WTC11 (cell line): ENCODE measurements at regions not wholly inside any gene's neighbourhood (a gene's known extent, or its start where the extent isn't known, plus 50 kb on each side); places are given as distances from the start of the nearest gene placed in this dataset.
A peak's percentile ranks its signal among the peaks of the same experiment; 100 is the strongest.

ENCODE experiments used
- ATAC-seq: fragments of 200-7000 bp; cut with Tn5 transposase; 2 replicates; pipeline ENCODE4 v1.10.0; 2021; ENCODE audit warnings: mild to moderate bottlenecking, moderate library complexity
- CTCF ChIA-PET: fragments of 300-600 bp; sonication (Branson Sonifier 250); formaldehyde crosslinking; loops from one replicate; lab custom pipeline; 2021; ENCODE audit warnings: antibody characterized with exemption; lab: Charles Lee
- POLR2A ChIA-PET: fragments of 350-600 bp; sonication (Branson Sonifier 250); formaldehyde crosslinking; loops from one replicate; lab custom pipeline; 2021; ENCODE audit warnings: antibody characterized with exemption; lab: Charles Lee
- DNase-seq: peaks from one replicate; pipeline ENCODE4 v3.0.0; 2021; ENCODE audit warnings: low spot score
- H3K27ac Mint-ChIP-seq: 2 replicates; pipeline ENCODE4 v1.8.0; 2021; ENCODE audit warnings: mixed read lengths
- H3K27me3 Mint-ChIP-seq: 2 replicates; pipeline ENCODE4 v1.8.0; 2021; ENCODE audit warnings: low read depth, mild to moderate bottlenecking, moderate library complexity, mixed read lengths
- H3K36me3 Mint-ChIP-seq: 2 replicates; pipeline ENCODE4 v1.8.0; 2021; ENCODE audit warnings: mixed read lengths
- H3K4me1 Mint-ChIP-seq: 2 replicates; pipeline ENCODE4 v1.8.0; 2022; ENCODE audit warnings: mixed read lengths
- H3K4me3 Mint-ChIP-seq: 2 replicates; pipeline ENCODE4 v1.8.0; 2021; ENCODE audit warnings: mild to moderate bottlenecking, moderate library complexity, mixed read lengths
- H3K9me3 Mint-ChIP-seq: 2 replicates; pipeline ENCODE4 v1.8.0; 2021; ENCODE audit warnings: mixed read lengths
- AFF4 ChIP-seq: sonication (generic); formaldehyde crosslinking; IDR thresholded peaks from 2 replicates; pipeline ENCODE4 v1.8.1; 2023; ENCODE audit warnings: mild to moderate bottlenecking, missing genetic modification reagents, borderline replicate concordance
- ATF1 ChIP-seq: sonication (generic); formaldehyde crosslinking; IDR thresholded peaks from 2 replicates; pipeline ENCODE4 v1.8.1; 2023; ENCODE audit warnings: mild to moderate bottlenecking, moderate library complexity, missing genetic modification reagents
- ATF3 ChIP-seq: sonication (generic); formaldehyde crosslinking; conservative IDR thresholded peaks from 2 replicates; pipeline ENCODE4 v1.8.1; 2022; ENCODE audit warnings: mild to moderate bottlenecking, missing genetic modification reagents
- ATF6 ChIP-seq: sonication (generic); formaldehyde crosslinking; IDR thresholded peaks from 2 replicates; pipeline ENCODE4 v1.8.1; 2023; ENCODE audit warnings: mild to moderate bottlenecking, missing genetic modification reagents
- CTCF ChIP-seq: fragments of 200-600 bp; IDR thresholded peaks from 2 replicates; pipeline ENCODE4 v1.8.0; 2022; ENCODE audit warnings: antibody characterized with exemption
- FOXP1 ChIP-seq: sonication (generic); formaldehyde crosslinking; IDR thresholded peaks from 2 replicates; pipeline ENCODE4 v1.8.0; 2022; ENCODE audit warnings: missing genetic modification reagents, mild to moderate bottlenecking, moderate library complexity, borderline replicate concordance
- GTF2I ChIP-seq: fragments of 250-450 bp; sonication (Bioruptor Pico); conservative IDR thresholded peaks from 2 replicates; pipeline ENCODE4 v1.4.0; 2021; ENCODE audit warnings: mild to moderate bottlenecking
- MLX ChIP-seq: sonication (generic); formaldehyde crosslinking; IDR thresholded peaks from 2 replicates; pipeline ENCODE4 v1.8.1; 2023; ENCODE audit warnings: mild to moderate bottlenecking, missing genetic modification reagents, moderate library complexity
- MXD4 ChIP-seq: fragments of 250-450 bp; sonication (Bioruptor Pico); IDR thresholded peaks from 2 replicates; pipeline ENCODE4 v1.8.0; 2021; ENCODE audit warnings: mild to moderate bottlenecking, moderate library complexity, borderline replicate concordance
- NFATC4 ChIP-seq: fragments of 250-450 bp; sonication (Bioruptor Pico); IDR thresholded peaks from 2 replicates; pipeline ENCODE4 v1.9.0; 2021; ENCODE audit warnings: mild to moderate bottlenecking
- NFYB ChIP-seq: sonication (generic); formaldehyde crosslinking; conservative IDR thresholded peaks from 2 replicates; pipeline ENCODE4 v1.8.0; 2022; ENCODE audit warnings: low read depth, missing genetic modification reagents
- NR3C1 ChIP-seq: sonication (generic); formaldehyde crosslinking; conservative IDR thresholded peaks from 2 replicates; pipeline ENCODE4 v1.8.1; 2023; ENCODE audit warnings: low read depth, mild to moderate bottlenecking, missing genetic modification reagents
- SP1 ChIP-seq: sonication (generic); formaldehyde crosslinking; conservative IDR thresholded peaks from 2 replicates; pipeline ENCODE4 v1.8.1; 2022; ENCODE audit warnings: missing genetic modification reagents
- ZSCAN18 ChIP-seq: fragments of 250-450 bp; sonication (Bioruptor Pico); IDR thresholded peaks from 2 replicates; pipeline ENCODE4 v2.1.2; 2022; ENCODE audit warnings: mild to moderate bottlenecking, moderate library complexity

- ATAC-seq: peak; percentile 97
- no peak for TF ChIP-seq SP1
- TF ChIP-seq CTCF: 0 out of 2 replicates have a peak, but pooled peaks have one; percentile 24
- POLR2A ChIA-PET: no interaction called here
- CTCF ChIA-PET: no interaction called here
- DNase-seq: peak; percentile 28
- H3K27ac Mint-ChIP-seq: no peak overlapping the region
- H3K4me1 Mint-ChIP-seq: no peaks in the 10 kb centered on the region
- H3K27me3 Mint-ChIP-seq: no peaks in the 10 kb centered on the region
- no peaks in the 10 kb centered on the region for H3K36me3 Mint-ChIP-seq
- no peaks in the 10 kb centered on the region for H3K9me3 Mint-ChIP-seq
- H3K4me3 Mint-ChIP-seq: no peak overlapping the region
Measured at GRCh38 chr1:79852004-79852403, 845.5 kb upstream of the ADGRL4 start.

GRCh38 chr1:79849388-79849787 lies 842.9 kb upstream of the ADGRL4 start:
- ATAC-seq (no peak), DNase-seq (no peak)
- Mint-ChIP-seq H3K27ac (no peak overlapping the region), H3K9me3 (no peaks in the 10 kb centered on the region), H3K4me3 (no peak overlapping the region), H3K36me3 (no peaks in the 10 kb centered on the region), H3K27me3 (no peaks in the 10 kb centered on the region), H3K4me1 (peaks cover 2% of the 10 kb centered on the region; the same call in 1 of the 2 replicates)
- TF ChIP-seq GTF2I (CRISPR knock-in tag): no peak
- TF ChIP-seq FOXP1: no peak
- no peak for TF ChIP-seq ATF3
- no peak for TF ChIP-seq ZSCAN18 (CRISPR knock-in tag)
- no peak for TF ChIP-seq NFATC4
- TF ChIP-seq AFF4 (CRISPR knock-in tag): no peak
- TF ChIP-seq NR3C1: no peak
- no peak for TF ChIP-seq ATF6 (CRISPR knock-in tag)
- TF ChIP-seq MLX (CRISPR knock-in tag): no peak
- no peak for TF ChIP-seq MXD4 (CRISPR knock-in tag)
- TF ChIP-seq ATF1: no peak
- no peak for TF ChIP-seq NFYB
- POLR2A ChIA-PET: no interaction called here
- CTCF ChIA-PET: no interaction called here
